ENCODE measurements at regions not wholly inside any gene's neighbourhood (a gene's known extent, or its start where the extent isn't known, plus 50 kb on each side); places are given as distances from the start of the nearest gene placed in this dataset.

DNA sequence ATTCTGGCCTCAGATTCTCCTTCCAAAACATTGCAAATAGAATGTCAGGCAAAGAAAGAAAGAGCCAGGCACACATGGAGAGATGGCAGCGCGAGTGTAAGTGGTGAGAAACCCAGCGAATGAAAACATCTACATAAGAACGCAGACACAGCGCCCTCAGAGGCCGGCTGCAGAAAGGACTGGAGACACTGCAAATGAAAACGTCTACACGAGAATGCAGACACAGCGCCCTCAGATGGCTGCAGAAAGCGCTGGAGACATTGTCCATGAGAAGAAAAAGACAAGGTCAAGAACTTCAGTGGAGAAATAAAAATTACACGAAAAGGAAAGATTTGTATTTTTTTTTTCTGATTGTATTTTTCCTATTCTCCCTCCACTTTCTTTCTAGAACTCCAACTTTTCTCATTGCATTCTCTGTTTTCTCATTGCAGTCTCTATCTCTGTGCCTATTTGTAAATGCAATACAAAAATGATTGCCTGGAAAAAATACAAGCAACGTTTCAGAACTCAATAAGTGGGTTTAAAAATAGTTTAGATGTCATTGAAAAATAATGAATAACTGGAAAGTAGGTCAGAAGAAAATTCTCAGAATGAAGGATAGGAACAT lies 117.9 kb upstream of the LPCAT1 start (continued):
- TF ChIP-seq ZNF800 (CRISPR knock-in tag; IDR thresholded peaks at IDR 0.05) = no peak
- TF ChIP-seq XRCC5 (optimal IDR thresholded peaks at IDR 0.05; ENCODE audit: low read length) = peak; percentile 93
- TF ChIP-seq NFYB (CRISPR knock-in tag; IDR thresholded peaks at IDR 0.05) = no peak
- TF ChIP-seq FOXC1 (CRISPR knock-in tag; IDR thresholded peaks at IDR 0.05; ENCODE audit: borderline replicate concordance) = no peak
- TF ChIP-seq ZNF713 (CRISPR knock-in tag; IDR thresholded peaks at IDR 0.05) = no peak
- no peak for TF ChIP-seq FLYWCH1 (CRISPR knock-in tag; IDR thresholded peaks at IDR 0.05)
- no peak for TF ChIP-seq SIN3A (IDR thresholded peaks at IDR 0.05; ENCODE audit: borderline replicate concordance, low read depth, low read length)
- TF ChIP-seq, protein P1, sequence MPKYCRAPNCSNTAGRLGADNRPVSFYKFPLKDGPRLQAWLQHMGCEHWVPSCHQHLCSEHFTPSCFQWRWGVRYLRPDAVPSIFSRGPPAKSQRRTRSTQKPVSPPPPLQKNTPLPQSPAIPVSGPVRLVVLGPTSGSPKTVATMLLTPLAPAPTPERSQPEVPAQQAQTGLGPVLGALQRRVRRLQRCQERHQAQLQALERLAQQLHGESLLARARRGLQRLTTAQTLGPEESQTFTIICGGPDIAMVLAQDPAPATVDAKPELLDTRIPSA (CRISPR knock-in tag; IDR thresholded peaks at IDR 0.05; ENCODE audit: borderline replicate concordance) = no peak
- TF ChIP-seq NKX3-1 (CRISPR knock-in tag; IDR thresholded peaks at IDR 0.05) = no peak
- 0 out of 2 replicates have a peak, but pooled peaks have one; percentile 15 for TF ChIP-seq PPARG (CRISPR knock-in tag; conservative IDR thresholded peaks at IDR 0.05)
- TF ChIP-seq PLSCR1 (CRISPR knock-in tag; IDR thresholded peaks at IDR 0.05; ENCODE audit: borderline replicate concordance) = no peak
- TF ChIP-seq RFX3 (CRISPR knock-in tag; IDR thresholded peaks at IDR 0.05) = no peak
- no peak for TF ChIP-seq ZNF317 (CRISPR knock-in tag; IDR thresholded peaks at IDR 0.05)
- TF ChIP-seq ELF4 (CRISPR knock-in tag; IDR thresholded peaks at IDR 0.05; ENCODE audit: borderline replicate concordance) = no peak
- TF ChIP-seq ZNF280B (CRISPR knock-in tag; IDR thresholded peaks at IDR 0.05; ENCODE audit: borderline replicate concordance) = no peak
- no peak for TF ChIP-seq MAFK (conservative IDR thresholded peaks at IDR 0.05 in 1 of 2, IDR thresholded peaks at IDR 0.05 in 1 of 2; ENCODE audit: low read length in 2 of 2)
- no peak for TF ChIP-seq ZNF260 (CRISPR knock-in tag; IDR thresholded peaks at IDR 0.05; ENCODE audit: borderline replicate concordance, low read depth)
- peak; percentile 61 for TF ChIP-seq SAP130 (CRISPR knock-in tag; IDR thresholded peaks at IDR 0.05; ENCODE audit: low read depth)
- no peak for TF ChIP-seq ZBTB3 (CRISPR knock-in tag; IDR thresholded peaks at IDR 0.05; ENCODE audit: borderline replicate concordance, low read depth)
- TF ChIP-seq ZFX (CRISPR knock-in tag; IDR thresholded peaks at IDR 0.05; ENCODE audit: low read depth) = peak; percentile 33; the same call in 1 of the 2 replicates
- TF ChIP-seq ISL2 (CRISPR knock-in tag; IDR thresholded peaks at IDR 0.05) = no peak
- TF ChIP-seq ZNF737 (CRISPR knock-in tag; IDR thresholded peaks at IDR 0.05; ENCODE audit: borderline replicate concordance) = no peak
- no peak for TF ChIP-seq ZNF577 (CRISPR knock-in tag; IDR thresholded peaks at IDR 0.05; ENCODE audit: borderline replicate concordance, low read depth)
- TF ChIP-seq ZNF446 (CRISPR knock-in tag; IDR thresholded peaks at IDR 0.05) = no peak
- no peak for TF ChIP-seq ZNF468 (CRISPR knock-in tag; IDR thresholded peaks at IDR 0.05)
- no peak for TF ChIP-seq MEIS1 (CRISPR knock-in tag; IDR thresholded peaks at IDR 0.05; ENCODE audit: borderline replicate concordance)
- TF ChIP-seq ZNF781 (CRISPR knock-in tag; IDR thresholded peaks at IDR 0.05; ENCODE audit: borderline replicate concordance, not compliant biosample characterization) = no peak

Data from HepG2 (cell line).